Smooth muscle cell (in vitro differentiated cells): ENCODE measurements at regions not wholly inside any gene's neighbourhood (a gene's known extent, or its start where the extent isn't known, plus 50 kb on each side); places are given as distances from the start of the nearest gene placed in this dataset.

Source experiments
- DNase-seq: peaks from one replicate; lab custom pipeline; 2025; ENCODE audit not compliant: unreplicated experiment; lab: John Stamatoyannopoulos, UW
- H2AFZ ChIP-seq: fragments of 200-600 bp; sonication (generic); 2 replicates; pipeline ENCODE4 v1.6.0; 2016; ENCODE audit warnings: antibody characterized with exemption, low read depth, mild to moderate bottlenecking
- H3F3A ChIP-seq: fragments of 200-600 bp; sonication (generic); 2 replicates; pipeline ENCODE4 v1.6.0; 2017; ENCODE audit warnings: antibody characterized with exemption, low read depth
- H3K27ac ChIP-seq: fragments of 200-600 bp; sonication (generic); 2 replicates; pipeline ENCODE4 v1.5.1; 2016; ENCODE audit warnings: low read depth, mild to moderate bottlenecking
- H3K27me3 ChIP-seq: fragments of 200-600 bp; sonication (generic); 2 replicates; pipeline ENCODE4 v1.6.1; 2016; ENCODE audit warnings: low read depth, mild to moderate bottlenecking
- H3K36me3 ChIP-seq: fragments of 200-600 bp; sonication (generic); 2 replicates; pipeline ENCODE4 v1.5.1; 2016; ENCODE audit warnings: low read depth
- H3K4me1 ChIP-seq: fragments of 200-600 bp; sonication (generic); 2 replicates; pipeline ENCODE4 v1.5.1; 2016; ENCODE audit warnings: low read depth
- H3K4me2 ChIP-seq: fragments of 200-600 bp; sonication (generic); 2 replicates; pipeline ENCODE4 v1.6.0; 2016; ENCODE audit warnings: mild to moderate bottlenecking
- H3K4me3 ChIP-seq: fragments of 200-600 bp; sonication (generic); 2 replicates; pipeline ENCODE4 v1.5.1; 2016; ENCODE audit warnings: mild to moderate bottlenecking
- H3K79me2 ChIP-seq: fragments of 200-600 bp; sonication (generic); 2 replicates; pipeline ENCODE4 v1.6.0; 2016; ENCODE audit warnings: low read depth, mild to moderate bottlenecking
- H3K9ac ChIP-seq: fragments of 200-600 bp; sonication (generic); 2 replicates; pipeline ENCODE4 v1.6.0; 2016; ENCODE audit warnings: low read depth
- H3K9me3 ChIP-seq: fragments of 200-600 bp; sonication (generic); replicated peaks from 2 replicates; pipeline ENCODE4 v1.5.1; 2016; ENCODE audit warnings: low read depth
- H4K20me1 ChIP-seq: fragments of 200-600 bp; sonication (generic); 2 replicates; pipeline ENCODE4 v1.6.0; 2016; ENCODE audit warnings: low read depth
- WGBS: methylation state at CpG from one replicate; pipeline ENCODE4 v1.1.7; 2016; ENCODE audit warnings: low lambda C conversion rate; 5-methylcytosine and 5-hydroxymethylcytosine counted together
- TF ChIP-seq, protein P1 (sequence below): fragments of 200-600 bp; sonication (generic); IDR thresholded peaks from 2 replicates; pipeline ENCODE4 v1.5.1; 2017; ENCODE audit warnings: borderline replicate concordance, mild to moderate bottlenecking, antibody characterized with exemption; ENCODE audit not compliant: insufficient read depth, poor library complexity, severe bottlenecking

DNA sequence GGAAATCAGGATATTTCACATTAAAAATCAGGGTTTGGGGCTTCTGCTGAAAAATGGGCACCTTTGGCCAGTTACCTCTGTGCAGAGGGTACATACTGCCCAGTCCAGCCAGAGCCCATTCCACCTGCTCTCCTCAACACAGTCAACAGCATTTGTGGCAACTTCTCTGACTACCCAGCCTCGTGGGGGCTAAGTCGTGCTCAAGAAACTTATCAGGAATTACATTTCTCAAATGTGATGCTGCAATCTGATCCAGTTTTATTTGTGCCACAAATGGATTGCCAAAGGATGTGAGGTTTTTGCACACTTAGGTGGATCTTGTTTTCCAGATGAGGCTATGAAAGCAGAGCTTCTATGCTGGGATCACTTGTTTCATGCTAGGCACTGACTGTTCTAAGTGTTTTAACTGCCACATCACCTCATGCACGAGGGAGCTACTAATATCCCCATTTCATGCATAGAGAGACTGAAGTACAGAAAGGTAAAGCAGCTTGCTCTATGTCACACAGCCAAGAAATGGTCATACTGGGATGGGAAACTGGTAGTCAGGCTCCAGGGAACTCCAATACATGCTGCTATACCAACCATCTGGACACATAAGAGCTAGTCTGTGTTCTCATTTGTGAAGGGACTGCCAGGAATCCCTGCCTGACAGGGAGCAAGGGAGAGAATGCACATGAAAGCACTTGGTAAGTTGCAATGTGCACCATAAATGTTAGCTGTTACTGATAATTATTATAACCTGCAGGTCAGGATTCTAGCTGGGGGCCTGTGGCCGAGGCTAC, 89.0 kb upstream of the HK2 start:
- no peaks in the 10 kb centered on the region for H3K36me3 ChIP-seq
- WGBS = 73% methylated on average over 4 of the region's 4 CpGs
- no peaks in the 10 kb centered on the region for H3K79me2 ChIP-seq
- no peaks in the 10 kb centered on the region for H4K20me1 ChIP-seq
- no peak overlapping the region for H3K4me2 ChIP-seq
- no peaks in the 10 kb centered on the region for H3K9me3 ChIP-seq
- H3K27ac ChIP-seq = no peak overlapping the region
- no peaks in the 10 kb centered on the region for H3F3A ChIP-seq
- TF ChIP-seq, protein P1, sequence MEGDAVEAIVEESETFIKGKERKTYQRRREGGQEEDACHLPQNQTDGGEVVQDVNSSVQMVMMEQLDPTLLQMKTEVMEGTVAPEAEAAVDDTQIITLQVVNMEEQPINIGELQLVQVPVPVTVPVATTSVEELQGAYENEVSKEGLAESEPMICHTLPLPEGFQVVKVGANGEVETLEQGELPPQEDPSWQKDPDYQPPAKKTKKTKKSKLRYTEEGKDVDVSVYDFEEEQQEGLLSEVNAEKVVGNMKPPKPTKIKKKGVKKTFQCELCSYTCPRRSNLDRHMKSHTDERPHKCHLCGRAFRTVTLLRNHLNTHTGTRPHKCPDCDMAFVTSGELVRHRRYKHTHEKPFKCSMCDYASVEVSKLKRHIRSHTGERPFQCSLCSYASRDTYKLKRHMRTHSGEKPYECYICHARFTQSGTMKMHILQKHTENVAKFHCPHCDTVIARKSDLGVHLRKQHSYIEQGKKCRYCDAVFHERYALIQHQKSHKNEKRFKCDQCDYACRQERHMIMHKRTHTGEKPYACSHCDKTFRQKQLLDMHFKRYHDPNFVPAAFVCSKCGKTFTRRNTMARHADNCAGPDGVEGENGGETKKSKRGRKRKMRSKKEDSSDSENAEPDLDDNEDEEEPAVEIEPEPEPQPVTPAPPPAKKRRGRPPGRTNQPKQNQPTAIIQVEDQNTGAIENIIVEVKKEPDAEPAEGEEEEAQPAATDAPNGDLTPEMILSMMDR = no peak
- no peak for DNase-seq
- peaks cover 17% of the 10 kb centered on the region for H3K4me1 ChIP-seq
- H3K4me3 ChIP-seq = no peak overlapping the region
- no peak overlapping the region for H3K9ac ChIP-seq
- H2AFZ ChIP-seq = no peak overlapping the region
- H3K27me3 ChIP-seq = no peaks in the 10 kb centered on the region

DNA sequence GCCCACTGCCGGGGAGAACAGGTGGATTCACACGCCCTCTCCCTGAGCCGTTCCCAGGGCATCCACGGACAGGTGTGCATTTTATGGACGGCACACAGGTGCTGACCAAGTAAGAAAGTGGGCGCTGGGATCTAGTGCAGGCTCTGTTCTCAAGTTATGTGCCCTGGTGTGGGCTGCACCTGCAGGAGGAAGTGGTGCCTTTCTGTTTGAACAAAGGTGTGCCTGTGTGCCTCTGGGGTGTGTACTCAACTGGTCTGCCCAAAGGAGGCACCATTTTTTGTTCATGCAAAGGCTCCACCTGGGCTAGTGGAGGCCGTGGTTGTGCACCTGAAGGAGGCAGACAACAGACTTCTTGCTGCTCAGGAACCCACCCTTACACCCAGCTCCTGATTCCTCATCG, 88.2 kb upstream of the HK2 start:
- WGBS = 88% methylated on average over 8 of the region's 8 CpGs
- Histone ChIP-seq H3K4me3 (no peak overlapping the region), H3K36me3 (no peaks in the 10 kb centered on the region), H3K9ac (no peak overlapping the region), H3K27me3 (no peaks in the 10 kb centered on the region), H2AFZ (no peak overlapping the region), H3K9me3 (no peaks in the 10 kb centered on the region), H3K4me2 (no peak overlapping the region), H3K4me1 (peaks cover 12% of the 10 kb centered on the region), H3F3A (no peaks in the 10 kb centered on the region), H3K27ac (peak overlapping the region; percentile 66), H3K79me2 (no peaks in the 10 kb centered on the region), H4K20me1 (no peaks in the 10 kb centered on the region)
- no peak for DNase-seq
- TF ChIP-seq, protein P1 = no peak

DNA sequence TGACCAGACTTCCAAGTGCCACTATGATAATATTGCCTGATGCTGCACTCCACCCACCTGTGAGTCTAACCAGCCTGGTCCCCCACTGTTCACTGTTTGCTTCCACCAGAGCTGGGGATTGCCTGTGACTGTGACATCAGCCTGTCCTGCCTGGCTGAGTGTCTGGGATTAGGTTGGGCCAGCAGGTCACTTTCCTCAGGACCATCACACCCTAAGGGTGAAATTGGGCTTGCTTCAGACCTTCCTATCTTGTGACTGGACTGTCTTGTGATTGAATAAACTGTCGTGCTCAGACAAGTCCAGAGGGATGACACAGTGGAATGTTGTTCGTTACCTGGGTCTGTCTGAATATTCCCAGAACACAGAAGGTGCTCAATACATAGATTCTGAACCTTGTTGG, 87.4 kb upstream of the HK2 start:
- no peak overlapping the region for H2AFZ ChIP-seq
- 77% methylated on average over 2 of the region's 2 CpGs for WGBS

More for the DNA sequence above, 87.4 kb upstream of the HK2 start:
- no peaks in the 10 kb centered on the region for H3F3A ChIP-seq
- no peaks in the 10 kb centered on the region for H3K79me2 ChIP-seq
- H3K27me3 ChIP-seq = no peaks in the 10 kb centered on the region
- no peaks in the 10 kb centered on the region for H3K36me3 ChIP-seq
- TF ChIP-seq, protein P1 = no peak
- no peak overlapping the region for H3K4me2 ChIP-seq
- no peaks in the 10 kb centered on the region for H3K9me3 ChIP-seq
- peak overlapping the region; percentile 66 for H3K27ac ChIP-seq
- H3K4me1 ChIP-seq = peaks cover 5% of the 10 kb centered on the region
- no peak overlapping the region for H3K9ac ChIP-seq
- no peaks in the 10 kb centered on the region for H4K20me1 ChIP-seq
- DNase-seq = no peak
- H3K4me3 ChIP-seq = no peak overlapping the region
